NCI-H345 treated with DMSO at 0.1 percent for 48 hours (cell line): ENCODE measurements at regions not wholly inside any gene's neighbourhood (a gene's known extent, or its start where the extent isn't known, plus 50 kb on each side); places are given as distances from the start of the nearest gene placed in this dataset.

Experiments used
- DNase-seq: peaks from one replicate; lab custom pipeline; 2025; ENCODE audit not compliant: unreplicated experiment; lab: John Stamatoyannopoulos, UW

GRCh38 chr5:3542769-3543168 is 52.9 kb upstream of the IRX1 start:
- DNase-seq: no peak

GRCh38 chr5:3542158-3542557 is 53.5 kb upstream of the IRX1 start:
- no peak for DNase-seq

DNA sequence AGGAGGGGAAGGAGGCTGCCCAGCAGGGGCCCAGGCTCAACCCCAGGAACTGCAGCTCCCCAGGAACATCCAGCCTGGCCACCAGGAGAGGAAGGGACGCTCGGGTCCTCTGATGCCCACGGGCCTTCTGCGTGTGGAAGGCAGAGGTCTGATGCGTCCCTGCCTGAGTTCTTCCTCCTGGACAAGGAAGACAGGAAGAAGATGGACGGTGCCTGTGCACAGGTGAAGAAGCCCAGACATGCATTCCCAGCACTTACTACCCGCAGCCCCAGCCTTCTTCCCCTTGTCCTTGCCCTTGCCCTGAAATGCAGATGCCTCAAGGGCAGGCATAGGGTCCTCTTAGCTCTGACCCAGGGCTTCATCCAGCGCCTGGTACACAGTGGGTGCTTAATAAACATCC is 56.7 kb upstream of the IRX1 start:
- DNase-seq: no peak

DNA sequence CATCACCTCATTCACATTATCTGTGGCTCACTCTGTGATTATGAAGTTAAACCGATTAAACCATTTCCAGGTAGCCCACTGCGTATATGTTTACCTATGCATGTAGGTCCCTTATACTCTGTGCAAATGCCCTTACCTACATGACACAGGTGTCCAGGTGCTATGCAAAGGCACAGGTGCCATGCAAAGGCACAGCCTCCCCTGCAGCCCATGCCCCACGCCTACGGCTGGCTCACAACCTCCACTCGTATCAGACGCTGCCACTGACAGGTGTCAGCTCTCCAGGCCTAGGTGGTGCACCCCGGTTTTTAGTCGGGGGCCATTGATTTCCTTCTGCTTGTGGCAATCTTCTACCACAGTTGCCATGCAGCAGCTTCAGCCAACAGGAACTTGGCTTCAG is 57.7 kb upstream of the IRX1 start:
- no peak for DNase-seq

GRCh38 chr5:3535414-3536211 is 60.0 kb upstream of the IRX1 start:
- no peak for DNase-seq

DNA sequence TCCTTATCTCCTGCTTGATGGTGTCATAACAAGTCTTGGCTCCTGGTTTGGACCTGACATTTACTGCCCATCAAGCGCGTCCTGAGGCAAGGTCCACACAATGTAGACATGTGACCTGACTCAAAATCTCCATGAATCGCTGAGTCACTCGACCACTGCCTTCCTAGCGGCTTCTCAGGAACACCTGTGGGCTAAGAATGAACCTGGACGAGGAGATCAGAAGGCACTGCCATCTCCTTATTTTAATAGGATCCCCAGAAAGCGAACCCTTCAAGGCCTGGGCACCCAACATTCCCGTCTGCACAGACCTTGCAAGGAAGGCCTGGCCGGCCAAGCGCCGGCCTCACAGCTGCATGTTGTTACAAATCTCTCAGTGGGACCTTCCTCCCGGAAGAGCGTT is 60.6 kb upstream of the IRX1 start:
- DNase-seq: no peak

GRCh38 chr5:3531320-3531986 is 64.2 kb upstream of the IRX1 start:
- no peak for DNase-seq

GRCh38 chr5:3530251-3530650 is 65.4 kb upstream of the IRX1 start:
- DNase-seq: no peak

GRCh38 chr5:3526551-3527185 is 69.0 kb upstream of the IRX1 start:
- DNase-seq: no peak

- no peak for DNase-seq
Observed at GRCh38 chr5:3522491-3522890, 73.1 kb upstream of the IRX1 start.

- DNase-seq: no peak
Observed at GRCh38 chr5:3518576-3518975, 77.1 kb upstream of the IRX1 start.

- DNase-seq: no peak
Observed at GRCh38 chr5:3518051-3518450, 77.6 kb upstream of the IRX1 start.

DNA sequence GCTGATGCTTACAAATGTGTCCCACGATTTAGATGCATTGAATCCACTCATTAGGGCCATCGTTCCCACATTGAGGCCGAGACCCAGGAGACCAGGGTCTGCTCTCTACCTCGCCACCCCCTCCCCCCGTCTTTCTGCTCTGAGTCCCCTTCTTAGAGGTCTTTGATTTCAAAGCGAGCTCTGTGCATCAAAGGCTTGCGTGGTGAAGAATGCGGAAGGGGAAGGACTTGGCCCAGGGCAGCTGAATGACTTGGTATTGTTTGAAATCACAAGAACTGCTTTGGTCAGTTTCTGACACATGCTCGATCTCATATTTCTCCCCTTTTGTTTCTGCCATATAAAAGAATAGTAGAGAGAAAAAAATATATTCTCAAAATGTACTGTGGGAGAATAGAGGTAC is 78.3 kb upstream of the IRX1 start:
- no peak for DNase-seq

GRCh38 chr5:3512361-3513095 is 83.1 kb upstream of the IRX1 start:
- DNase-seq: no peak

DNA sequence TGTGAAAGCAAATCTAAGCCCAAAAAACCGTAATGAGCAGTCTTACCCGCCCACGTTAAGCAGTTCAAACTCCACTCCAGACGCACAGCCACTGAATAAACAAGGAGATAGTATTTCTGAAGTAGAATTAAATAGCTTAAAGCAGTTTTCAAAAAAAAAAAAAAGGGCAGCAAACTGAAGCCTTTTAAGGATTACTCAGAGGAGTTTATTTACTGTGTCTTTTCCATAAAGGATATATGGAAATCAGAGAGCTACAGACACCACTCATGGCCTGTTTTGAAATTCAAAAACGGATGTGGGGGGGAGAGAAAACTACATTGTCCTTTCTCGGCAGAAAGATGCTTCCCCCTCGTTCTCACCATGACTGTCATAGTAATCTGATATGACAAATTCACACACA is 83.7 kb upstream of the IRX1 start:
- no peak for DNase-seq

GRCh38 chr5:3511519-3511918 is 84.1 kb upstream of the IRX1 start:
- no peak for DNase-seq

DNA sequence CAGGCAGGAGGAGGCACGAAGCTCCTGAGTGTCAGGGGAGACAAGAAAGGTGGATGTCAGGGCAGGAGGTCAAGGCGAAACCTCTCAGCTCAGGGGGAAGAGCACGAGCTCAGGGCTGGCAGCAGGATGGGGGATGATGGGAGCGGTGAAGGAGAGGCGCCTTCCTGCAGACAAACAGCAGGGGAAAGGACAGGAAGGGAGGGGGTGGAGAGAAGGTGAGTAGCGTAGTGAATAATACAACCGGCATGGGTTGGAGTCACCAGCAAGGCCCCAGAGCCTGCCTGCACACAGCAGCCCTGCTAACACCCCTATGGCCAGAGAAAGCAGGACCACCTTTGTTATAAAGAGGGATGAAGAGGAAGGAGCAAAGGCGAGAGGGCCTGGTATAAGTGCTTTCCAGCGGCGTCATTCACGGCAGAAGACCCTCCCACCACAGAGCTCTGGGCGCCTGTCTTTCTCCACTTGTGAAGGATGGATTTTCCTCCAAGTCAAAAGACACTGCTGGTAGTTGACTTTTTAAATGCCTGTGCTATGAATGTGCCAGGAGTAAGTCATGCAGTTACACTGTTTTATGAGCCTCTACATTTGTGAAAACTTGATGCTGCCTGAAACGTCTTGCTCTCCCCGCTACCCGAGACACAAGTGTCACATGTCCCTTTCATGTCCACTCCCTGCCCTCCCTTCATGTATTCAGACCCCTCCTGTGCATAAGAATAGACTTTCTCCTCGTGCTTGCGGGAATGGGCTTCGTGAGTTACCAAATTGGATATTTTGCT is 84.8 kb upstream of the IRX1 start:
- no peak for DNase-seq

DNA sequence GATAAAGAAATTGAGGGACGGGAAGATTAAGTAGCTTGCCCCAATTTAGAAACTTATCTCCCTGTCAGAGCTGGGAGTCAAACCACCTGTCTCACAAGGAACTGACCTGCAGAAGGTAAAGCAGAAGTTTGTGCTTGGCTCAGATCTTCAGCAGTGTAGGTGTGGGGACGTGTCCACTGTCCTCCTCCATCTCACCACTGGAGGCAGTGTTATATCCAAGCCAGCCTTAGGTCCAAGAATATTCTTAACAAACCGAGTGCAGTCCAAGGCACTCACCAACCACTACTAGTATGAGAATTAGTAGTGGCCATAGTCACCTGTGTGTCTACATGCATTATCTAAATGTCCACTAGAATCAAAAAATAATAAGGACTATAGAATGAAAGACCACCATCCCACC is 86.3 kb upstream of the IRX1 start:
- no peak for DNase-seq

DNA sequence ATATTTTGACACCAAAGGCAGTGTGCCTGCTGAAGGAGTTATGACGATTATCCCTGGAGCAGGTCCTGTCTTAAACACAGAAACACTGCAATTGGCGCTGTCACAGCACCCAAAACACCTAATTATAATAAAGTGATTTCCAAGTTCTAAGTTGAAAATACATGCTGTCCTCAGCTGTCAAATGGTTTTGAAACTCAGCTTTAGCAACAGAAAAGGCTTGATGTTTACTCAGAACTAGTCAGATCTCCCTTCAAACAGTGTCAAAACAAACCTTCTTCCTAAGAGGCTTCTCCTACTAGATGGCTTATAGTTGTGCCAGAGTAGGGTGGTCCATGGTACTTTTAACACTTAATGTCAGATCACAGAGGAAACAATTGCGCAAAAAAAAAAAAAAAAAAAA is 87.2 kb upstream of the IRX1 start:
- no peak for DNase-seq

GRCh38 chr5:3490957-3491507 is 104.6 kb upstream of the IRX1 start:
- no peak for DNase-seq
